PC-3 (cell line): ENCODE measurements at regions not wholly inside any gene's neighbourhood (a gene's known extent, or its start where the extent isn't known, plus 50 kb on each side); places are given as distances from the start of the nearest gene placed in this dataset.

Source experiments
- EZH2 ChIP-seq: fragments of 300-600 bp; sonication (generic); IDR thresholded peaks from one replicate; pipeline ENCODE4 v1.6.1; 2017; ENCODE audit warnings: antibody characterized with exemption, mild to moderate bottlenecking, low read length; ENCODE audit not compliant: unreplicated experiment
- TF ChIP-seq, protein P1 (sequence below): fragments of 300-600 bp; sonication (generic); conservative IDR thresholded peaks from 2 replicates; pipeline ENCODE4 v1.5.1; 2017; ENCODE audit warnings: antibody characterized with exemption, low read depth, mild to moderate bottlenecking, low read length

DNA sequence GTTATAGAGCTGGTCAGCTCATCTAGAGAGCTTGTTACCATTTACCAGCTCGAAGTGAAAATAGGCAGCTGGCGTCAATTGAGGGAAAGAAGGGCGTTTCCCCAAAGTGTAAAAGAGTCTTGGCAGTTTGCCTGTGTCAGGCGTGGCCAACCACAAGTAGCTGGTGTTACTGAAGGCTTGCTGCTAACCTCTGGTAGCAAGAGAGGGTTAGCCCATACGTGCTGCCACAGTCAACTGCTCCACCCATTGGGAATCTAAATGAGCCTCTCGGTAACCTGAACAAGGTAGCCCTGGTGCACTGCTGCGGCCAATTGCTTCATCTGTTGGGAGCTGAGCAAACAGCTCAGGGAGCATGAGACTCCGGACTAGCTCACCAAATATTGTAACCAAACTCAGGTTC, 314.9 kb upstream of the SLITRK5 start:
- TF ChIP-seq, protein P1, sequence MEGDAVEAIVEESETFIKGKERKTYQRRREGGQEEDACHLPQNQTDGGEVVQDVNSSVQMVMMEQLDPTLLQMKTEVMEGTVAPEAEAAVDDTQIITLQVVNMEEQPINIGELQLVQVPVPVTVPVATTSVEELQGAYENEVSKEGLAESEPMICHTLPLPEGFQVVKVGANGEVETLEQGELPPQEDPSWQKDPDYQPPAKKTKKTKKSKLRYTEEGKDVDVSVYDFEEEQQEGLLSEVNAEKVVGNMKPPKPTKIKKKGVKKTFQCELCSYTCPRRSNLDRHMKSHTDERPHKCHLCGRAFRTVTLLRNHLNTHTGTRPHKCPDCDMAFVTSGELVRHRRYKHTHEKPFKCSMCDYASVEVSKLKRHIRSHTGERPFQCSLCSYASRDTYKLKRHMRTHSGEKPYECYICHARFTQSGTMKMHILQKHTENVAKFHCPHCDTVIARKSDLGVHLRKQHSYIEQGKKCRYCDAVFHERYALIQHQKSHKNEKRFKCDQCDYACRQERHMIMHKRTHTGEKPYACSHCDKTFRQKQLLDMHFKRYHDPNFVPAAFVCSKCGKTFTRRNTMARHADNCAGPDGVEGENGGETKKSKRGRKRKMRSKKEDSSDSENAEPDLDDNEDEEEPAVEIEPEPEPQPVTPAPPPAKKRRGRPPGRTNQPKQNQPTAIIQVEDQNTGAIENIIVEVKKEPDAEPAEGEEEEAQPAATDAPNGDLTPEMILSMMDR, result no peak
- no peak for TF ChIP-seq EZH2
